Activated CD4-positive, alpha-beta T cell treated with anti-CD3 and anti-CD28 coated beads, Interleukin-2, amount 10 ng/mL, durations not matched to agents 7 days and 5 days (primary cell): ENCODE measurements at regions not wholly inside any gene's neighbourhood (a gene's known extent, or its start where the extent isn't known, plus 50 kb on each side); places are given as distances from the start of the nearest gene placed in this dataset.

Source experiments
- CTCF ChIA-PET: fragments of 350-600 bp; sonication (Branson Sonifier 250); formaldehyde crosslinking; loops from one replicate; lab custom pipeline; 2021; ENCODE audit warnings: antibody characterized with exemption; lab: Charles Lee
- POLR2A ChIA-PET: fragments of 350-600 bp; sonication (Branson Sonifier 250); formaldehyde crosslinking; loops from one replicate; lab custom pipeline; 2021; ENCODE audit warnings: antibody characterized with exemption; lab: Charles Lee
- DNase-seq: peaks from one replicate; pipeline ENCODE4 v3.0.0-alpha.2; 2020
- H3K27ac Mint-ChIP-seq: one replicate; pipeline ENCODE4 v1.8.0; 2021; ENCODE audit warnings: mild to moderate bottlenecking, moderate library complexity, mixed read lengths
- H3K27me3 Mint-ChIP-seq: one replicate; pipeline ENCODE4 v1.8.0; 2021; ENCODE audit warnings: mixed read lengths
- H3K36me3 Mint-ChIP-seq: one replicate; pipeline ENCODE4 v1.8.0; 2021; ENCODE audit warnings: low read depth, mixed read lengths
- H3K4me1 Mint-ChIP-seq: one replicate; pipeline ENCODE4 v1.8.0; 2021; ENCODE audit warnings: mixed read lengths
- H3K4me3 Mint-ChIP-seq: one replicate; pipeline ENCODE4 v1.8.0; 2021; ENCODE audit warnings: mild to moderate bottlenecking, moderate library complexity, mixed read lengths
- H3K9me3 Mint-ChIP-seq: one replicate; pipeline ENCODE4 v1.8.0; 2021; ENCODE audit warnings: mixed read lengths

DNA sequence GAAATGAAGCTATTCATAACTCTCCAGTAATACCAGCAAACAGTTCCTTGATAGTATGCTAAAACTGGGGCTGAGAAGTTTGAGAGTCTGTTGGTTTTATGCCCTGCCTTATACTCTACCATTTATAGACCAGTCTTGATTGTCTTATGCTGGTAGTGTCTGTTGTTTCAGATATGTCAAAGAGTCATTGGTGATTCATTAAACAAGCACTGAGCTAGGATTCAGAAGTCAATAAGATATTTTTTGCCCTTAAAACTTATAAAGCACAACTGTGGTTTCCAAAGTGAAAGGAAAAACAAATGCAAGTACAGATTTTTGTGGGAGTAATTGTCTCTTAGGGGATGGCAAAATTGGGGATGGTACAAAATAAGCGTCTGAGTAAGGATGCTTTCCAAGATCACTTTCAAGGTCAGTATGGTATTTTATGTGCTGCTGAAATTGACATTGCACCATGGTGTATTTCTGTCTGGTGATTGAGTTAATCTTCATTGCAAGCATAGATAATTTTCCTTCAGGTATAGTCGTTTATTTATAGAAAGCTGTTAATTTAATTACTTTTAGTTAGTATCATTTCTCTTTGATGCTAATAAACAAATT is 289.5 kb upstream of the E2F7 start:
- Mint-ChIP-seq H3K27ac (no peak overlapping the region), H3K4me3 (no peak overlapping the region), H3K36me3 (no peaks in the 10 kb centered on the region), H3K27me3 (no peaks in the 10 kb centered on the region), H3K9me3 (no peaks in the 10 kb centered on the region), H3K4me1 (no peaks in the 10 kb centered on the region)
- DNase-seq, result no peak
- POLR2A ChIA-PET, result no interaction called here
- CTCF ChIA-PET, result no interaction called here

DNA sequence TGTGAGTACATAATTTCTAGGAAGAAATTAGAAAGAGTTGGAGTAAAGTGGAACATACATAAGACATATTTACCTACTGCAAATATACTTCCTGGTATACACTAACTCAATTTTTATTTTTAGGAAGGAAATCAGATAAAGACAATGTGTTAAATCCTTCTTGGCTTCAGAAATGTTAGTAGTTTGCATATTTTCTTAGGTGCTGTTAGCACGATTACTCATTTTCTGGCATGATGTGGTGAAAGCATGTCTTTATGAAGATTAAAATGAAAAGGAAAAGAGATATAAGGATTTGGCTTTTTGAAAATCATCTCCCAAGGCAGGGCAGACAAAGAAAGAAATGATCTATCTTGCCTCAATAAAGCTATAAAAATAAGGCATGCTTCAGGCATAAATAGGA is 287.6 kb upstream of the E2F7 start:
- Mint-ChIP-seq H3K27me3 (no peaks in the 10 kb centered on the region), H3K4me3 (no peak overlapping the region), H3K4me1 (no peaks in the 10 kb centered on the region), H3K9me3 (no peaks in the 10 kb centered on the region), H3K27ac (no peak overlapping the region), H3K36me3 (no peaks in the 10 kb centered on the region)
- DNase-seq, result no peak
- ChIA-PET CTCF (no interaction called here), POLR2A (no interaction called here)

DNA sequence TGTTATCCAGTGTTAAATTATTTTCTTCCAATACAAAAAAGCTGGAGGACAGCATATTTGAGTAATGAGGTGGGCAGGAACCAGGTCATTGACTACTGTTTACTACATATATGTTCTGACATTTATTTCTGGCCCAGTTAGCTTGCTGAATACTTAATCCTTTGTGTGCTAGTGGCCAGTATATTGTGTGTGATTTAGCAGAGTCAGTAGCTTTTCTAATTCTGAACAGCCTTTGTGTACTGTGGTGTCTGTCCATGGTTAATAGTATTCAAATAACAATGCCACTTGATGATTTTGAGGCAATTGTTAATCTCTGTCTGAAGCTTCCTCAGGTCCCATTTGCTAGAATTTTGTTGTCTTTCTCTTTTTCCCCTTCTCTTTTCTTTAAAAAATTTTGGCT is 286.5 kb upstream of the E2F7 start:
- no peaks in the 10 kb centered on the region for H3K9me3 Mint-ChIP-seq
- H3K4me3 Mint-ChIP-seq, result no peak overlapping the region
- no peak for DNase-seq
- no peak overlapping the region for H3K27ac Mint-ChIP-seq
- H3K36me3 Mint-ChIP-seq, result no peaks in the 10 kb centered on the region
- POLR2A ChIA-PET, result no interaction called here
- H3K4me1 Mint-ChIP-seq, result no peaks in the 10 kb centered on the region
- CTCF ChIA-PET, result no interaction called here
- H3K27me3 Mint-ChIP-seq, result no peaks in the 10 kb centered on the region

DNA sequence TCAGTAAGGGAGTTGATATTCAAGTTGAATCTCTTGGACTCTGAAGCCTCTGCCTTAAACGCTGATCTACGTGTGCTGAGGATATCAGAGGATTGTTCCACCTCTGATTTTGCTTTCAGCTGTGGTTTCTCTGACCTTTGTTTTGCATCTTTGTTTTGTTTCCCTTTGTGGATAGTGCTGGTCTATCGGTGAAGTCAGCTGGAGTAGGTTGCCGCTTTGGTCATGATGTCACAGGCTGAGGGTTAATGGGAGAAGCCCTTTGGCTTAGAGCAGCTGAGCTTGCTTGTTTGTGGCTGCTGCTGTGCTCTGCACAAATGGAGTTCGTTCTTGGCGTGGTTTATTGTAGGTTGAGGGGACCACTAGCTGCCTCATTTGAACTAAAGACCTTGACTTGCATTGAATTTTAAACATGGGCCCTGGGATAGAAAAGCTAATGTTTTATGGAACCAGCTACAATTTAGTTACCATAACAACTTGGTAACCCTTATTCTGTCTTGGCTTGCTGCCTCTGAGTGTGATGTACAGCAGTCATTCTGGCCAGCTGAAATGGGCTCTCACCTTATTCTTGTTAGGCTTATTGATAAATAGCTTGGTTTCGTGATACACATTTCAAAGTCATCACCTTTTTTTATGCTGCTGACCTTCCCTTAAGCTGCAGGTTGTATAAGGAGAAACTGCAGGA is 284.5 kb upstream of the E2F7 start:
- POLR2A ChIA-PET, result no interaction called here
- no peak overlapping the region for H3K27ac Mint-ChIP-seq
- H3K36me3 Mint-ChIP-seq, result no peaks in the 10 kb centered on the region
- no peaks in the 10 kb centered on the region for H3K27me3 Mint-ChIP-seq
- DNase-seq, result no peak
- H3K9me3 Mint-ChIP-seq, result no peaks in the 10 kb centered on the region
- CTCF ChIA-PET, result no interaction called here
- no peak overlapping the region for H3K4me3 Mint-ChIP-seq
- H3K4me1 Mint-ChIP-seq, result no peaks in the 10 kb centered on the region

DNA sequence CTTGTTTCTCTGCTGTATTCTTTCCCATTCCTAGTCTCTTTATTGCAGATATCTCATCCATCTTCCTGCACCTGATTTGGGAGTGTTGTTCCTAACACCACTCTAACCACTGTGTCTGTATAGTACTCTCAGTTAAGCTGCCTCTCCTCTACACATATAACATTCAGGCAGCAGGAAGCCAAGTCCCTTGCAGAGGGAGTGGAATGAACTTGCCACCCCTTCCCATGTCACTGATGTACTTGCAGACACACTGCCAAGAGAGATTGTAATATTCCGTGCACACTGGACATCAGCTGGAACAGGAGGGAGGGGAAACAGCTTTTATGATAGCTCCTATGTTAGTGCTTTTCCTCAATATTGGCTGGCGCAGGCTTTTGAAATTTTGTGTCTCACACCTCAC is 281.6 kb upstream of the E2F7 start:
- no peaks in the 10 kb centered on the region for H3K4me1 Mint-ChIP-seq
- no peak overlapping the region for H3K4me3 Mint-ChIP-seq
- no peaks in the 10 kb centered on the region for H3K36me3 Mint-ChIP-seq
- no peaks in the 10 kb centered on the region for H3K27me3 Mint-ChIP-seq
- H3K27ac Mint-ChIP-seq, result no peak overlapping the region
- H3K9me3 Mint-ChIP-seq, result no peaks in the 10 kb centered on the region
- CTCF ChIA-PET, result no interaction called here
- no peak for DNase-seq
- POLR2A ChIA-PET, result no interaction called here

DNA sequence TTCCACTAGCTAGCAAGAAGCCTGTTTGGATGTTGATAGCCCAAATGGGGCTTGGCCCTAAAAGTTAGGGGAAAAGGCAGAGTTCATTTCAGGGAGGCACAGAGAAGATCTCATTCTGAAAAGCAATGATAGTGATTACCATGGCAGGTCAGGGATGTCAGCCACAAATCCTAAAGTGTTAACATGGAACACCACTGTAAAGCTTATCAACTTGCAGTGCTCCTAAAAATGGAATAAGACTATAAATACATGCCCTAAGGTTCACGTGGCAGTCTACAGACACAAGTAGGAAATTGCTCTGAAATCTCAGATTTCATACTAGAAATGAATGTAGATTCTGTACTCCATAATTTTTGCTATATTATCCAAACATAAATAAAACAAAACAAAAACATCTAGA is 280.0 kb upstream of the E2F7 start:
- Mint-ChIP-seq H3K27ac (no peak overlapping the region), H3K36me3 (no peaks in the 10 kb centered on the region), H3K4me3 (no peak overlapping the region), H3K4me1 (no peaks in the 10 kb centered on the region), H3K27me3 (no peaks in the 10 kb centered on the region), H3K9me3 (no peaks in the 10 kb centered on the region)
- ChIA-PET POLR2A (no interaction called here), CTCF (no interaction called here)
- DNase-seq, result no peak

DNA sequence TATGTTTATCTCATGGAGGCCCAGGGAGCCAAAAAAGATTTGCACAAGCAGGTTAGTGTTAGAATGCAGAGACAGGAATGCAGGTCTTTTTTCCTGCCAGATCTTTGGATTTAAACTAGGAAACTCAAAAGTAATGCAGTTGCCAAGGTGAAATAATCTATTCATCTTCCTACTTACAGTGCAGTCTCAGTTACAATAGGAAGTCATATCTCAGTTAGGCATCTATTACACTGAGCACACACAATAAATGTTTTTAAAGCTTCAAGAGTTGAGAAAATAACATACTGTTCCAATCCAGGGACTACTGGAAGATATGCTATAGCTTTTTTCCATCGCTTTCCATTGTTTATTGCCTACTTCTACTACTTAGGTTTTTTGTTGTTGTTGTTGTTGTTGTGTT is 279.3 kb upstream of the E2F7 start:
- no peak overlapping the region for H3K27ac Mint-ChIP-seq

DNA sequence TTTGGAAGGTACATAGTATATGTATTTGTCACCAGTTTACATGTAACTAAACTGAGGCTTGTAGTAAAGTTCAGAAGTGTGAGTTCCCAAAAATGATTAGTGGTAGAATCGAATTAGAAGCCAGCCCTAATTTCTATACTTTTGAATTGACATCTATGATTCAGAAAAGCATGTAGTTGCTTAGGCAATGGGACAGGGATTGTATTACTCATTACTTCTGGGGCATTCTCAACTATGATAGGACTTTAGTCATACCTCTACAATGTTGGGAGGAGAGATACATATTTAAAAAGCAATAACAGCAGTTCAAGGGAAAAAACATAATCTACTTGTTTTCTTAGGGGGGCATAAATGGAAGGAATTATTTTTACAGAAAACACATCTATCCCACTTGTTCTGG is 277.9 kb upstream of the E2F7 start:
- Mint-ChIP-seq H3K36me3 (no peaks in the 10 kb centered on the region), H3K9me3 (no peaks in the 10 kb centered on the region), H3K27ac (no peak overlapping the region), H3K27me3 (no peaks in the 10 kb centered on the region), H3K4me1 (no peaks in the 10 kb centered on the region), H3K4me3 (no peak overlapping the region)
- DNase-seq, result no peak
- POLR2A ChIA-PET, result no interaction called here
- CTCF ChIA-PET, result no interaction called here

More for the DNA sequence above, 279.3 kb upstream of the E2F7 start:
- POLR2A ChIA-PET, result no interaction called here
- no peak overlapping the region for H3K4me3 Mint-ChIP-seq
- no peaks in the 10 kb centered on the region for H3K4me1 Mint-ChIP-seq
- no peaks in the 10 kb centered on the region for H3K27me3 Mint-ChIP-seq
- DNase-seq, result no peak
- no peaks in the 10 kb centered on the region for H3K9me3 Mint-ChIP-seq
- CTCF ChIA-PET, result no interaction called here
- no peaks in the 10 kb centered on the region for H3K36me3 Mint-ChIP-seq

DNA sequence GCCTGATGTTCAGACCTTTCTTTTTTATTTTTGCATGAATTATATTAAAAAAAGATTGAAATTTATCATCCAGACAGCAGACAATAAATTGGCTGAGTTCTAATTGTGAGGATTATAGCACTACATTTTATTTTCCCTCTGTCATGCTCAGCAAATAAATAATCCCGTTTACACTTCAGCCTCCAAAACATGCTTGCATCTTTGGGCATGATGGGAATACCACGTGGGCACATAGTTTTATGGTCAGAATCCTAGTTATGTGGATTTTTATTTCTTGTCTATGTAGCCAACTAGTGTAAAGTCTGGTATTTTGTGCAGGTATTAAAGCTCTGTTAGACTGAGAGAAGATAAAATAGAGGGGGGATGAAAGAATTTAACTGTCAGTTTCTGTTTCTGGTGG is 276.9 kb upstream of the E2F7 start:
- no peaks in the 10 kb centered on the region for H3K4me1 Mint-ChIP-seq
- H3K36me3 Mint-ChIP-seq, result no peaks in the 10 kb centered on the region
- H3K27me3 Mint-ChIP-seq, result no peaks in the 10 kb centered on the region
- CTCF ChIA-PET, result no interaction called here
- H3K9me3 Mint-ChIP-seq, result no peaks in the 10 kb centered on the region
- H3K4me3 Mint-ChIP-seq, result no peak overlapping the region
- no peak overlapping the region for H3K27ac Mint-ChIP-seq
- POLR2A ChIA-PET, result no interaction called here
- no peak for DNase-seq

DNA sequence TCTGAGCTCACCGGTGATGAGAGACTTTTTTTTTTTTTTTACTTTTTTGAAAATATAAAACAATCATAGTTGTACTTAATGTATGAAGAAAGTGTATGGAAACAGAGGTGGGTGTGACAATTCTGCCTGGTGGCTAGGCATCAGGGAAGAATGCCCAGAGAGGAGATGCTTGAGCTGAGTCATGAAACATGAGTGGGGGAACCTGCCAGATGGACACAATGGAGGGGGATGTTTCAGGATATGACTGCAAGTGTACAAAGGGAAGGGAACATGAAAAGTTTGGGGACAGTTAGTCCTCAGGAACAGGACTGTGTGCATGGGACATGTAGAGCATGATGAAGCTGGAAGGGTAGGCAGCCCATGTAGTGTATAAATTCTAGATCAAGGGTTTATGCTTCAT is 274.2 kb upstream of the E2F7 start:
- H3K9me3 Mint-ChIP-seq, result no peaks in the 10 kb centered on the region
- no peaks in the 10 kb centered on the region for H3K36me3 Mint-ChIP-seq
- DNase-seq, result no peak
- no peaks in the 10 kb centered on the region for H3K27me3 Mint-ChIP-seq
- ChIA-PET POLR2A (no interaction called here), CTCF (interaction anchor here (0.6 kb wide), 1 partner anchor 106 kb away, joined by 4 read pairs; no protein-coding TSS in a partner anchor)
- no peaks in the 10 kb centered on the region for H3K4me1 Mint-ChIP-seq
- H3K4me3 Mint-ChIP-seq, result no peak overlapping the region
- no peak overlapping the region for H3K27ac Mint-ChIP-seq

DNA sequence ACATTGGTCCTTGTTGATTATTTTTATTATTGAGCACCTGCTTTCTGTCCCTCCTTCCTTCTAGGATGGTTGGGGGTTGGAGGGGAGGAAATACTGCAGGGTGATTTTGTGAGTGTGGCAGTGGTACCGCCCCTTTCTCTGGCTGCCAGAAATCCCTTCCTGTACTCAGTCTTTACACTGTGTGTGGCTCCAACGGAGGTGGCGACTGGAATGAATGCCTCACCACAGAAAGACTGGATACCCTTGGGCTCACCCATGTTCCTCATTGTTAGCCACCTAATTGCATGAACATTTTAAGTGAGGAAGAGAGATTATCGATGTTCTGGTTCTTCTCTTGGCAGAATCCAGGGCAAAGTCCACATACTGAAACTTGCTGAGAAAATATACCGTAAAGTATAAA is 272.0 kb upstream of the E2F7 start:
- H3K4me1 Mint-ChIP-seq, result no peaks in the 10 kb centered on the region
- DNase-seq, result no peak
- no peaks in the 10 kb centered on the region for H3K36me3 Mint-ChIP-seq
- no peak overlapping the region for H3K27ac Mint-ChIP-seq
- H3K4me3 Mint-ChIP-seq, result no peak overlapping the region
- no peaks in the 10 kb centered on the region for H3K27me3 Mint-ChIP-seq
- H3K9me3 Mint-ChIP-seq, result no peaks in the 10 kb centered on the region
- POLR2A ChIA-PET, result no interaction called here
- CTCF ChIA-PET, result no interaction called here

DNA sequence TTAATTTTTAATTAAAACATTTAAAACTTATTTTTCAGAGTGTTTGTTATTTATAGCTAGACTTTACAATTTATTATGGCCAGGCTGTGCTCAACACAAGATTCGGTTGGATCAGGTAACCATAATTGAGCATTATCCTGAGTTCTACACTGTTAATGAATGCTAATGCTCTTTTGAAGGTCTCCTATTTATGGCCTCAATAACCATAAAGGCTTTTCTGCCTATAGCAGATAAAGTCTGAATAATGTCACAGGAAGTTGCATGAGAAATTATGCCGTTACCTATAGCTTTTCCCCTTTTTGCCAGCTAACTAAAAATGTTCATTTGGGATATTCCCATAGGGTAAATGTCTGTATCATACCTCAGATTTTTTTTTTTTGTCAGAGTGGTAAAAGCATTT is 269.4 kb upstream of the E2F7 start:
- no peak for DNase-seq
- H3K4me1 Mint-ChIP-seq, result no peaks in the 10 kb centered on the region
- no peaks in the 10 kb centered on the region for H3K9me3 Mint-ChIP-seq
- ChIA-PET CTCF (interaction anchor here (0.7 kb wide), 1 partner anchor 11 kb away, joined by 3 read pairs; no protein-coding TSS in a partner anchor), POLR2A (no interaction called here)
- no peak overlapping the region for H3K4me3 Mint-ChIP-seq
- H3K27me3 Mint-ChIP-seq, result no peaks in the 10 kb centered on the region
- H3K36me3 Mint-ChIP-seq, result no peaks in the 10 kb centered on the region
- no peak overlapping the region for H3K27ac Mint-ChIP-seq

DNA sequence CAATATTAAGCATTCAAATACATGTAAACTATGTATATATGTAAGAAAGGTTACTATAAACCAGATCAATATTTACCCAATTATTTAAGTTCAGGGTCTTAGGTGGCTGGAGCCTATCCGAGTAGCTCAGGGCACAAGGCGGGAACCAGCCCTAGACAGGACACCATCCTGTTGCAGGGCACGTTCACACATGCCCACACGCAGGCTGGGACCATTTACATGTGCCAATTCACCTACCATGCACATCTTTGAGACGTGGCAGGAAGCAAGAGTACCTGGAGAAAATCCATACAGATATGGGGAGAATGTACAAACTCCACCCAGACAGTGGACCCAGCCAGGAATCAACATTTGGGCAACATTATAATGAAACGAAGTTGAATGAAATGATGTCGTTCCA is 263.0 kb upstream of the E2F7 start:
- Mint-ChIP-seq H3K4me3 (no peak overlapping the region), H3K9me3 (no peaks in the 10 kb centered on the region), H3K4me1 (peaks cover 10% of the 10 kb centered on the region), H3K36me3 (no peaks in the 10 kb centered on the region), H3K27ac (no peak overlapping the region), H3K27me3 (peaks cover 39% of the 10 kb centered on the region)
- ChIA-PET CTCF (no interaction called here), POLR2A (no interaction called here)
- no peak for DNase-seq
